OCI-LY7 (cell line): ENCODE measurements at regions not wholly inside any gene's neighbourhood (a gene's known extent, or its start where the extent isn't known, plus 50 kb on each side); places are given as distances from the start of the nearest gene placed in this dataset.
A peak's percentile ranks its signal among the peaks of the same experiment; 100 is the strongest.

Experiments
- BruUV-seq: library from RNA; stranded (reverse); fragments of 400-500 nt; replicated peaks from 2 replicates; lab custom pipeline; 2021; lab: Mats Ljungman, UMichigan
- CTCF ChIA-PET: fragments of 300-600 bp; sonication (Branson Sonifier 250); formaldehyde crosslinking; loops from one replicate; lab custom pipeline; 2022; ENCODE audit warnings: antibody characterized with exemption; ENCODE audit not compliant: unreplicated experiment; lab: Charles Lee
- POLR2A ChIA-PET: fragments of 300-600 bp; sonication (Branson Sonifier 250); formaldehyde crosslinking; loops from one replicate; lab custom pipeline; 2022; ENCODE audit warnings: antibody characterized with exemption; lab: Charles Lee
- DNase-seq: peaks from one replicate; pipeline ENCODE4 v3.0.0-alpha.2; 2015; ENCODE audit warnings: low spot score
- H2AFZ ChIP-seq: fragments of 200-600 bp; sonication (generic), shearing (Covaris generic); 2 replicates; pipeline ENCODE4 v1.6.1; 2014; ENCODE audit warnings: mild to moderate bottlenecking, antibody characterized with exemption, low read length, moderate library complexity
- H3K27ac ChIP-seq: fragments of 200-600 bp; sonication (generic); 2 replicates; pipeline ENCODE4 v1.5.1; 2014; ENCODE audit warnings: mixed run types, low read depth, mild to moderate bottlenecking, moderate library complexity, low read length, inconsistent platforms; ENCODE audit not compliant: poor library complexity, severe bottlenecking
- H3K36me3 ChIP-seq: fragments of 200-600 bp; sonication (generic); 2 replicates; pipeline ENCODE4 v1.6.1; 2014; ENCODE audit warnings: mild to moderate bottlenecking, antibody characterized with exemption, low read length, moderate library complexity, mixed read lengths; ENCODE audit not compliant: insufficient read depth
- H3K4me1 ChIP-seq: fragments of 200-600 bp; sonication (generic); 2 replicates; pipeline ENCODE4 v1.5.1; 2014; ENCODE audit warnings: mild to moderate bottlenecking, low read length; ENCODE audit not compliant: insufficient read depth, poor library complexity, severe bottlenecking
- H3K4me2 ChIP-seq: fragments of 200-600 bp; sonication (generic); 2 replicates; pipeline ENCODE4 v1.6.1; 2014; ENCODE audit warnings: mild to moderate bottlenecking, low read length
- H3K4me3 ChIP-seq: fragments of 200-600 bp; sonication (generic); 2 replicates; pipeline ENCODE4 v1.5.1; 2014; ENCODE audit warnings: mild to moderate bottlenecking, low read depth, low read length; ENCODE audit not compliant: poor library complexity, severe bottlenecking
- H3K79me2 ChIP-seq: fragments of 200-600 bp; sonication (generic); 2 replicates; pipeline ENCODE4 v1.6.1; 2016; ENCODE audit warnings: low read depth, mild to moderate bottlenecking, low read length, moderate library complexity, mixed read lengths; ENCODE audit not compliant: insufficient read depth
- H3K9me2 ChIP-seq: fragments of 200-600 bp; sonication (generic); 2 replicates; pipeline ENCODE4 v1.6.1; 2016; ENCODE audit warnings: mild to moderate bottlenecking, low read length, mixed read lengths; ENCODE audit not compliant: insufficient read depth
- H3K9me3 ChIP-seq: fragments of 200-600 bp; sonication (generic); 2 replicates; pipeline ENCODE4 v1.6.1; 2014; ENCODE audit warnings: mild to moderate bottlenecking, mixed run types, low read length, mixed read lengths
- H4K20me1 ChIP-seq: fragments of 200-600 bp; sonication (generic); 2 replicates; pipeline ENCODE4 v1.6.1; 2014; ENCODE audit warnings: mild to moderate bottlenecking, antibody characterized with exemption, low read length, moderate library complexity, mixed read lengths; ENCODE audit not compliant: insufficient read depth
- CTCF ChIP-seq: fragments of 200-600 bp; sonication (generic); conservative IDR thresholded peaks from 2 replicates; pipeline ENCODE4 v1.5.1; 2014; ENCODE audit warnings: mild to moderate bottlenecking, antibody characterized with exemption, low read length, moderate library complexity, mixed read lengths
- EZH2phosphoT487 ChIP-seq: fragments of 200-600 bp; sonication (generic); IDR thresholded peaks from 2 replicates; pipeline ENCODE4 v1.6.1; 2018; ENCODE audit warnings: low read depth, borderline replicate concordance, mild to moderate bottlenecking, mixed run types, antibody characterized with exemption, low read length, moderate library complexity, mixed read lengths
- intact Hi-C: fragments of 100-400 bp; cut with micrococcal nuclease; formaldehyde crosslinking; loops from one replicate; pipeline ENCODE4 v1.10.0; 2022; ENCODE audit not compliant: unreplicated experiment

- Histone ChIP-seq H4K20me1 (no peaks in the 10 kb centered on the region), H3K9me2 (no peaks in the 10 kb centered on the region), H3K27ac (no peak overlapping the region), H3K4me2 (no peak overlapping the region), H3K36me3 (no peaks in the 10 kb centered on the region), H3K4me3 (no peak overlapping the region), H3K9me3 (0 out of 2 replicates have a peak, but pooled peaks cover 3% of the 10 kb centered on the region), H3K4me1 (no peaks in the 10 kb centered on the region), H2AFZ (no peak overlapping the region), H3K79me2 (no peaks in the 10 kb centered on the region)
- ChIA-PET POLR2A (no interaction called here), CTCF (no interaction called here)
- peak; percentile 59 for DNase-seq
- BruUV-seq: no TSS peak
- TF ChIP-seq CTCF (peak; percentile 75), EZH2phosphoT487 (no peak)
- intact Hi-C loops: loop anchor here (1.0 kb wide), 1 partner anchor 209 kb away; no protein-coding TSS in a partner anchor
Measured at GRCh38 chr3:150286390-150287147, 121.5 kb upstream of the TSC22D2 start.

GRCh38 chr3:150285601-150286000 lies 122.5 kb upstream of the TSC22D2 start:
- H3K4me3 ChIP-seq: no peak overlapping the region
- intact Hi-C loops: no loop called here
- H3K4me1 ChIP-seq: no peaks in the 10 kb centered on the region
- H3K36me3 ChIP-seq: no peaks in the 10 kb centered on the region
- no peak for TF ChIP-seq CTCF
- TF ChIP-seq EZH2phosphoT487: no peak
- no peak overlapping the region for H3K4me2 ChIP-seq
- ChIA-PET CTCF (no interaction called here), POLR2A (no interaction called here)
- no TSS peak for BruUV-seq
- H2AFZ ChIP-seq: no peak overlapping the region
- no peaks in the 10 kb centered on the region for H3K79me2 ChIP-seq
- no peak overlapping the region for H3K27ac ChIP-seq
- no peaks in the 10 kb centered on the region for H3K9me2 ChIP-seq
- no peak for DNase-seq
- no peaks in the 10 kb centered on the region for H4K20me1 ChIP-seq
- H3K9me3 ChIP-seq: 0 out of 2 replicates have a peak, but pooled peaks cover 8% of the 10 kb centered on the region

- H3K4me1 ChIP-seq: no peaks in the 10 kb centered on the region
- H2AFZ ChIP-seq: no peak overlapping the region
- POLR2A ChIA-PET: interaction anchor here (1.2 kb wide), 1 partner anchor 88 kb away, joined by 3 read pairs; no protein-coding TSS in a partner anchor
- CTCF ChIA-PET: no interaction called here
- H3K27ac ChIP-seq: no peak overlapping the region
- no peak overlapping the region for H3K4me2 ChIP-seq
- H3K36me3 ChIP-seq: no peaks in the 10 kb centered on the region
- H3K9me2 ChIP-seq: no peaks in the 10 kb centered on the region
- H3K4me3 ChIP-seq: no peak overlapping the region
- no peaks in the 10 kb centered on the region for H3K79me2 ChIP-seq
- H3K9me3 ChIP-seq: 0 out of 2 replicates have a peak, but pooled peaks cover 8% of the 10 kb centered on the region
- intact Hi-C loops: no loop called here
- DNase-seq: no peak
- H4K20me1 ChIP-seq: no peaks in the 10 kb centered on the region
- BruUV-seq: no TSS peak
- TF ChIP-seq CTCF: no peak
- no peak for TF ChIP-seq EZH2phosphoT487
Measured at GRCh38 chr3:150278843-150279381, 129.2 kb upstream of the TSC22D2 start.
